Stimulated activated CD4-positive, alpha-beta T cell treated with anti-CD3 and anti-CD28 coated beads, Interleukin-15, amount 100 ng/mL, for 1 hour (primary cell): ENCODE measurements at regions not wholly inside any gene's neighbourhood (a gene's known extent, or its start where the extent isn't known, plus 50 kb on each side); places are given as distances from the start of the nearest gene placed in this dataset.

Source experiments
- DNase-seq, 2 donors: peaks; one replicate each; pipeline ENCODE4 v3.0.0-alpha.2; 2020; ENCODE audit warnings: low read depth in 1 of 2, low spot score in 1 of 2

DNA sequence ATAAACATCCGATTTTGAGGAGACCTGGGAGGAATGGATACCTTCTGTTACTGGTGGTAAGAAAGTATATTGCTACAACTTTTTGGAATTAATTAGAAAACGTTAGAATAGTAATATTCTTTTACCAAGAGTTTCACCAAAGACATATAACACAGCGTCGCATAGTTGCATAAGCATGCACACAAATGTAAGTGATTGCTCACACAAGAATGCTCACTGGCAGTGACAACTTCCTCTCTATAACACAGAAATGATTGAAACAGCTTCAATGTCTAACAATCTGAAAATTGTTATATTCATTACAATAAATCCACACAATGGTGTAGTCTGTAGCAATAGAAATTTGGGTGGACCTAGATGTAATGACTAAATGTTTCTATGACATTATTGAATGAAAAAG, 998.6 kb downstream of the TTLL7 start:
- no peak for DNase-seq

DNA sequence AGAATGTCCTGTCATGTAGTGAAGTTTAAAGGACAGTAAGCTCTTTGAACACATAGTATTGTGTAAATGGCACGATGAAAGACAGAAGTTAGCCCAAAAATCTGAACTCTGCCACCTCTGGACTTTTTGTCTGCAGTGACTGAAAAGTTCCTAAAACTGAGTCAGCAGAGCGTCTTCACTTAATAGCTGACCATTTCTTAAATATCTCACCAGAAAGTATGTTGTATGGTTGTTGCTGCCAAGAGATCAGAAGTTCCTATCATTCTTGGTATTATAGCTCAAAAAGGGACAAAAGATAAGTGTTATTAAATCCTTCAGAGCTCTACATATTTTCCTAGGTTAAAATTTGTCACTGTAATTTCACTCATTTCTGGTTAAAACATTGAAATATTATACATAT, 1003.0 kb downstream of the TTLL7 start:
- DNase-seq = no peak

DNA sequence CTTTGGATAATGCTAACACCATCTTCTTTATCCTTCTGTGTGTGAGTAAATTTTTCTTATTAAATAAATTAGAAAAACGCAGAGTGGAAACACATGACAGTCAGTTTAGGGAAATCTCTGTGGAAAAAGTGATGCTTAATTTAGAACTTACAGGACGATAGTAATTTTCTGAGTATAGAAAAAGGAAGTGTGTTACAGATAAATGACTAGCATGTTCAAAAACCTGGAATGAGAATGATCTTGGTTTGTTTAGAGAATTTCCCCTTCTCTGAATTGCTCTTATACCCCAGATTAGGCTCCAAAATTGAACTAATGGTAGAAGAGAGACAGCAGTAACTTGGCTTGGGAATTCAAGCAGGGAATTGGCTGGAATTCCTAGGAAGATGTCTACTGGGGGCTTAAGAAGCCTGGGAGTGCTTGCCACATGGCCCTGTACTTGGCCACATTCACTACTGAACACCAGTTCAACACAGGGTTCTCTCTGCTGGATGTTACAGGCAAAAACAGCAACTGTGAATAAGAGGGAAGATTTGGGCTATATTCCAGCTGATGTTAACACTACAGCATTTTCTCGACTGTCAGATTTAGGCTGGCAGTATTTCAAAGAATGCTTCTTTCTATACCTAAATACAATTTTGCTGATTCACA, 1004.2 kb downstream of the TTLL7 start:
- no peak for DNase-seq

DNA sequence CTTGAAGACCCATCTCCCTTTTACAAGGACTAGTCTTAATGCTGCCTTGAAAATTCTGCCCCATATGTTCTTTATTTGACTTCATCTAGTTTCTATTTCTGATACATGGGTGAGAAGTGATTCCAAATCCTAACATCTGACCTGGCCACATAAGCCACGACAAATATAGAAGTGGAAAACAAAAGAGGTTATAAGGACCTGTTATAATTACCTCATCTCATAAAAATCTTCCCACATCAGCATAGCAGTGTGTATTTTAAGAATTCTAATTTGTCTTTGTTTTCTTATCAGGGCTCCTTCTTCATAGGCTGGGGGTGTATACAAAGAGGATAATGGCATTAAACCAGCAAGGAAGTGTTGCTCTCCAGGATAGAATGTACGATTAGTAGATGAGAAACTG, 1007.4 kb downstream of the TTLL7 start:
- no peak for DNase-seq

DNA sequence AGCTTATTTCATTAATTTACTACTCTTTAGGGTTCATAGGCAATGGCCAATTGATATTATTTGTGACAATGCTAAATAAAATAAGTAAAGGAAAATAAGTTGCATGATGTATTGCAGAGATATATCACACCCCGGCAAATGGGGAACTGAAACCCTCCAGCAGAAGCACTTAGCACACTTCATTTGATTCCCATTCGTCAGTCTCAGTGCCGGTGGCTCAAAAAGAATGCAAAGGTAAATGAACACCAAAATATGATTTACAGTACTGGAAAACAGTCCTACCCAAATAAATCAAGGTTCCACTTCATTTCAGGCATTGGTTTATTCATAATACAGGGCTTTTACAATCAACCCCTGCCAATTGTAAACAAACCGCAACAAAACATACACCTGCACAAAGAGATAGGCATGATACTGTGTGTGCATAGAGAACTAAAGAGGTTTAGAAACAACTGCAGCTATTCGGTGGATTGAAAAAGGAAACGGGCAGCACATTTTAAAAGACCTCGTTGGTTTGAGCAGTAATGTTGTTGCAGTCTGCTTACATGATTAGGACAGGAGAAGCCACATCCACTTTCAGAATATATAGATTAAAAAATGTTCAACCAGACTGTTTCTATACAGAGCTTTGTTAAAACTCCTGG, 1019.2 kb downstream of the TTLL7 start:
- no peak for DNase-seq

DNA sequence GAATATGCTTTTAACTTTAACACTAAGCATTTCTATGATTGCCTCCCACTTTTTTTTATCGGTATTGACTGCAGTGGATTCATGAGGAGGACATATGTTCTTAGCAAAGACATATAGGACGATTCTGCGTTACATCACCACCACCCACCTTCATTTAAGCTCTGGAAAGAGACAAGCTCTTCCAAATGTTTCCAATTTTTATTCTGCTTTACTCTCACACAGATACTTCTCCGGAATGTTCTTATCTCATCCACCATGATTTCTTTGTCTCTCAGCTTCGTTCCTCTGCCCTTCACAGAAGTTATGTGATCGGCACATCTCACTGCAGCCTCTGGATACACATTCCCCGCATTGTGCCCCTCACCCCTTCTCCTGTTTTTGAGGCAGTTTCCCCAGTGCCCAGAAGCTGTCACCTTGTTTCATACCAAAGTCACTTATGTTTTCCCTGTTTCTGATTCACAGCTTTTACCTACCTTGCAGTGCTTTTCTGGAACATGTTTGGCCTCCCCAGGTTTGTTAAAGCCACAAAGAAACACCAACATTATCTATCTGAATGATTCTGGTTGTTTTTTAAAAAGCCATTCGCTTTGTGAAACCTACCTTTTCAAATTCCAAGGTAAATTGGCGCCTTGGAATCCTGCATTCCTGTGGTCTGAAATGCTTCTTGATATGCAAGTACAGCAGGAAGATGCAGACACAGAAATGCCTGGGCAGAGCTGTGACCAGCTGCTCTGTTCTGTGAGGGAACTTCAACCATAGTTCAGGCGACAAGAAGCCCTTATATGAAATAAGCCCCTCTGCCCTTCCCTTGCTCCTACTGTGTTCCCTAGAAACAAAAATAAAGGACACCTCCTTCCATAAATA, 1020.2 kb downstream of the TTLL7 start:
- no peak for DNase-seq

DNA sequence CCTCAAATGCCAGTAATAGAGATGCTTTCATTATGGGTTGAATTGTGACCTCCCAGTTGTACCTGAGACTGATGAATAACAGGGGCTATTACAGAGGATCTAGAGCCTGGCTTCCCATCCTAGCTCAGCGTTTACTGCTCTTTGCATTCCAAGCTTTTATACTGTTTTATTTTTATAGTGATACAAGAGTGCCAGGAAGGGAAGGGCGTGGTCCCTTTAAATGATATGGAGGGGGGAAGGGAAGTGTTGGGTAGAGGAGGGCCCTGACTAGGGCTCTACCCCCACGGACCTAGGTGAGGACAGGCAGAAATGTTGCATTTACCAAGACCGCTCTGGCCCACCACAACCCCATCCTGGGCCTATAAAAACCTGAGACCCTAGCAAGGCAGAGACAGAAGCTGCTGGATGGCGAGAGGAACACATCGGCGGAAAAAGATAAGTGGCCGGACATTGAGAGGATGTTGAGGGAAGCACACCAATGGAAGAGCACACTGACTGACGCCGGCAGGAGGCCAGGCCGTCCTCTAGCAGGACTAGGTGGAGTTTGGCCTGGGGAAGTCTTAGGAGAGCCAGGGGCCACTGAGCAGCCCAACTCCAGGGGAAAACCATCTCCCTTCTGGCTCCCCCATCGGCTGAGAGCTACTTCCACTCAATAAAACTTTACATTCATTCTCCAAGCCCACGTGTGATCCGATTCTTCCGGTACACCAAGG, 1025.9 kb downstream of the TTLL7 start:
- DNase-seq = no peak

DNA sequence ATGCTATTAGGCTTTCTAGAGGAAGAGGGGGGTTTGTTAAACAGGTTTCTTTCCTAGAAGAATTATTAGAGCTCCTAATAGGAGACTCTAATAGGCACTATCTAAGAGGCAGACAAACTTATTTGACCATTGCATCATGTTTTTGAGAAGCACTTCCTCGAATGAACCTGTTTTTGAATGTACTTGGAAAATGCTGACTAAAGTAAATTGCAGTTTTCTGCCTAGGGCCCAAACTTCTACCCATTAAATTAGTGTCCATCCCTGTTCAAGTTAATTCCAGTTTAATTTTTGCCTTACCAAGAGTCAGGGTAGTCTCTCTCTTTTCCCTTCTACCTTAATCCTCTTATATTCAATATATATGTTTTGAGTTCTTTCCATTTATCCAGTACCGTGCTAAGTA, 1029.6 kb downstream of the TTLL7 start:
- DNase-seq = no peak

DNA sequence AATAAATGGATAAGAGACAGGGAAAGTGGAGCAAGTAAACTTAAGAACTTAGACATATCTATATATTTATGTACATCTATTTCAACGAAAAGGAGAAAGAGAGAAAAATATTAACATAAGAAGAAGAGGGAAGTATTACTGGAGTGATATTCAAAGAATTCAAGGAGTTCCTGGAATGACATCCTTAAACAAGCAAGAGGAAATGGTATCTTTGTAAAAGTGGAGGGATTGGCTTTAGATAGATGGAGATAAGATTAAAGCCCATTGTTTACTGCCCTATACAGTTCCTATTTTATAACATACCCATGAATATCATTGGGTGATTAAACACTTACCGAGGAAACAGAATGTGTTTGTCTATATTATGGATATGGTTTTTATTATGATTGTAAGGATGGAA, 1036.3 kb downstream of the TTLL7 start:
- DNase-seq = no peak

DNA sequence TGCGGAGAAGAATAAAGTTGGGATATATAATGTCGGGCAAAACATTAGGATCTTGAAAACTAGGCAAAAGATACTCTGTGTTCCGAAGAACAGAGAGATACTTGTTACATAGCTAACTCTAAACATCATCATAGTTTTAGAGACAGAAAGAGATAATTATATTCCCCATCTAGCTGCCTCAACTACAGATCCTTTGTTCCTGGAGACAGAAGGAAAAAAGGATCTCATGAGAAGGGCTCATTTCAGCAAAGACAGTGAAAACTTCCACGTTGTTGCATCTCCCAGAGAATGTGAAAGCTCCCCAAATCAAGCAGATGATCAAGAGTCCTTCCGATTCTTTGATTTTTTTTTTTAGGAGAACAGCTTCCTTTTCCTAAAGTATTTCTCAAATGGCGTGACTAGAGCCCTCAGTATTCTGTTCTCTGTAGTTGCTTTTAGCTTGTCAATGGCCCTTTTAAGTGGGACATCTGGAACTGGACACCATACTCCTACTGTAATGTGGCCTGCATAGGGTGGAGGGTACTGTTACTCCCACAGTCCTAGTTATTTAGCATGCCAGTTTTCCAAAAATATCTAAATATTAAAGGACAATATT, 1048.2 kb downstream of the TTLL7 start:
- DNase-seq = no peak

DNA sequence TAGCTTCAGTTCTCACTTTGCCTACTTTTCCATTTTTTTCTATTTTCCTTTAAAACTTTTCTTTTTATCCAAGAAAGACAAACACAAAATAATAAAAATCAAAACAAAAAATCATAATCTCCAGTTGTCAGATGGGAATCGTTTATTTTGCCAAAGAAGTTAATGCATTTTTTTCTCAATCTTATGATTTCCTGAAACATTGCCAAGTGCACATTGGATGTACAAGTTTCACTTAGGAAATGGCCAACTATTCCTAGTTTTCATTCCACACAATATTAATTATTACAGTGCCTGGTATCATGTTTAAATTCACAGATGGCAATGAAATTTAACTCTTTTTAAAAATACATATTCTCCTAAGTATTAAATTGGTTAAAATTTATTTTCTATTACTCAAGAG, 1050.5 kb downstream of the TTLL7 start:
- no peak for DNase-seq

DNA sequence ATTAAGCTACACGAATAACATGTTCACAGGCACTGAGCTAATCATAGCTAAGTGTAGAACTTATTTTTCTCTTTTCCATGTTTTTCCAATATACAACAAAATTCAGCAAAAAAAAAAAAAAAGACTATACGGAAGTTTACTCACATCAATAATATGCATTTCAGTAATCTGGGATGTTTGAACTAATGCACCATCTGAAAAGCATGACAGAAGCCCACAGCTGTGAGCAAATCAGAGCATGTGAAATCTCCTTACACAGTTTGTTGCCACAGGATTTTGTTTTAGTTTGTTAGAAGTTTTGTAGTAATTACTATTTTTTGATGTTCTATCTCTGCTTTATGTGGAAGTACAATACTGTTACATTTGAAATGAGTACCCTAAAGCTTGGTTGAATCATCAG, 1051.7 kb downstream of the TTLL7 start:
- no peak for DNase-seq

DNA sequence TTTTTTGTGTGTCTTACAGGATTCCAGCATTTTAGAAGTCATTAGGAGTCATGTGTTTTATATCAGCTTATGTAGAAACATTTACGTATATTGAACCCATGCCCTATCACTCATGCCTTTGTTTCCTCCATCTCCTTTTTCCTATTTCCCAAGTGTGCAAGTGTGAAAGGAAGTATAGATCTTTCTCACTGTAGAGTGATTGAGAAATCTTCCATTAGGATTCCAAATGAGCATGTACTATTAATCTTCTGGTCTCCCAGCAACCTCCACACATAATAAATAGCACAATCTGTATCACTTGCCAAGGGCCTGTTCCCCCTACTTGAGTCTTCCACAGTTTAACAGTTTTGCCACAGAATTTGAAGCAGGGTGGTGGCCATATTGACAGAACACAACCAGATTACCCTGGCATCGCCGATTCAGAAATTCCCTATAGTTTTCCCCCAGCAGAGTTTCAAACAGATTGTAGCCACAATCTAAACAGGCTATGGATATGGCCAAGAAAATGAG, 1052.8 kb downstream of the TTLL7 start:
- DNase-seq = no peak

DNA sequence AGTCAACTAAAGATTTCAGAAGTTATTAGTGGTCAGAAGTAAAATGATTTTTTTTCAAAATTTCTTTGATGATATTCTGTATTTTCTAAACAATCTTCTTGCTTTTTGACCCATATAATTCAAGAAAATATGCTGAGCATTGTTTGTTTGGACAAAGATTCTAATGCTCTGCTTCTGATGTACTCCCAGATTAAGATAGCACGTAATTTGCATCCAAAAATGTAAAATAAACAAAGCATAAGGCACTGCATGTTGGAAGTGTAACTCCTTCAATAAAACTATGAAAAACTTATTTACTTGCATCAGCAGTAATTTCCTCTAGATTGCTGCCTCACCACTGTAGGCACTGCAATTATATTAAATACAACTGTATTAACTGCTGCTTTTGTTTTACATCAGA, 1054.1 kb downstream of the TTLL7 start:
- DNase-seq = no peak

DNA sequence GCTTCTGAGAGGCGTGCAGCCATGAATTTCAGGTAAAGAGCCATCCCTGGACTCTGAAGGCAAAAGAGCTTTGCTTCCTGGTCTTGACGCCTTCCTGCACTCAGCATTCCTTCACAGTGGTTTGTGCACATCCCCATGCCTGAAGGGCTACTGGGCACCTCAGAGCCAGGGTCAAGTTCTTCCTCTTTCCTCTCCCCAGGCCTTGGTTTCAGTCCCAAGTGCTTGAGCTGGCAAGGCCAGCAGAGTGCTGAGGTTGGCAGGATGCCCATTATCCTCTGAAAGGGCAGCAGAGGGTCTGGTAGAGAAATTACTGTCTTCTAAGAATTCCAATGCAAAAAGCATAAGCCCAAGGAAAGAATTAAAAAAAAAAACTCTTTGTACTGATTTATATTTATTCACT, 1064.9 kb downstream of the TTLL7 start:
- no peak for DNase-seq

DNA sequence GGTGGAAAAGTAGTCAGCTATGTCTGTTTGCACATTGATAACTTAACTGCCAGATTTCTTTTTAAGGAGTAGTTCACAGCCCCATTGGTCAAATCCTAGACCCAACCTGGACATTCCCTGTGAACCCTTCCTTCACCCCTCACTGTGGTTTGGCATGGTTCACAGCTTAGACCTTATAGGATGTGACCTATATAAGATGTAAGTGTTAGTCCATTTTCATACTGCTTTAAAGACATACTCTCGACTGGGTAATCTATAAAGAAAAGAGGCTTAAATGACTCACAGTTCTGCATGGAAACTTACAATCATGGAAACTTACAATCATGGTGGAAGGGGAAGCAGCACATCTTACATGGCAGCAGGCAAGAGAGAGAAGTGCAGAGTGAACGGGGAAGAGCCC, 1066.2 kb downstream of the TTLL7 start:
- DNase-seq = no peak

DNA sequence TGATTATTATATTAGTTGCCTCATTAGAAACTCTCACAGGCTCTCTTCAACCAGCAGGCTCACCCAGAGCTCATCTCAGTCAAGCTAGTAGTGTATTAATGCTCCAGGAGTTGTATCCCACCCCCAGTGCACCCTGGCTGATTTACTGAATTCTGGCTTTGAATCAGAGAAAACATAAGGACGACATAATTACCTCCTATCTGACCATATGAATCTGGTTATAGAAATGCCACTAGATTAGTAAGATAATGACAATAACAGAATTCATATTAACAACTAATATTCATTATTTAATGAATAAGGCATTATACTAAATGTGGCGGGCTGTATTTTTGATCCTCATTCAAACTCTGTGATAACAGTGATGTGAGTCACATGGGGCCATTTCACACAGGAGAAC, 1066.7 kb downstream of the TTLL7 start:
- no peak for DNase-seq

DNA sequence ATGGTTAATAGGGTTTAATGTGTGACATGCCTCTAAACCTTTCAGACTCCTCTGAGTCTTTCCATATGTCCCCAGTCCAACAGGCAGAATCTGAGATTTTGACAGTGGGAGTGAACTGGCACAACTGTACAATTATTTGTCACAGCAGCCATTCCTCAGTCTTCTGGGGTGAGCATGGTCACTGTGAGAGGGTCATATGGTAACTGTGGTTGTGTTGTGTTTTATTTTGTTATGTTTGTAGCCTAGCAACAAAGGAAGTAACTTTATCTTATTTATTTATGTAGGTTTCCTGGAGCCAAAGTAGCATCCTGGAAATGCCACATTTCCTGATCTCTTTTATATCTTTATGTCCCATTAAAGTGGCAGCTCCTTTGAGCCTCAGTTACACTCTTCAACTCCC, 1067.9 kb downstream of the TTLL7 start:
- DNase-seq = no peak

DNA sequence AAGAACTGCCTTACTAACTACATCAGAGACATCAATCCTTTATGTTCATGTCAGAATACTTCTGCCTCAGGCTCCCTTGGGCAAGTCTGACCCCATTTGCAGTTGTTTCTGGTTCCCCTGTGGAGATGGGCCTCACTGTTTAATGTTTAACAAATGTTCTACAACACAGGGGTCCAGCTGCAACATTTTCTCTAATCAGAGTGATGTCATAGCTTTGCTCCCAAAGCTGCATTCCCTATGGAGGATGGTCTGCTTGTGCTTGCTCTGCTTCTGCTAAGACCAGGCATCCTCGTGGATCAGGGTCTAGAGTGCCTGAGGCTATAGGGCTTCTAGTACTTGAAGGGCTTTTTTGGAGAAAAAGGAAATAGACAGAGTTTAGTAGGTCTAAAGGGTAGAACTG, 1071.2 kb downstream of the TTLL7 start:
- DNase-seq = no peak

DNA sequence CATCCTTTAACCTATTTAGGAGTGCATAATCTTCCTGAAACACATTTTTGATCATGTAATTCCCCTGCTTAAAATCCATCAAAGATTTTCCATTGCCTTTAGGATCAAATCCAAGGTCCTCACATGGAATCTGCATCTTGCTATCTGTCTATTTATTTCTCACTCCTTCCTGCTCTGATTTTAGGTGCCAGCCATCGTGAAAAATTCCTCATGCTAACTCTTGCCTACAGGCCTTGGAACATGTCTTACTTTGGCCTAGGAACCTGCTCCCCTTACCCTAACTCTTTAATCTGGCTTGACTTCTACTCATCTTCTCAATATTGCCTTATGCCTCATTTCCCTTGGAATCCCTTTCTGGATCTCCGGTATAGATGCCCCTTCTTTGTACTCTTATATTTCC, 1074.3 kb downstream of the TTLL7 start:
- DNase-seq = no peak

DNA sequence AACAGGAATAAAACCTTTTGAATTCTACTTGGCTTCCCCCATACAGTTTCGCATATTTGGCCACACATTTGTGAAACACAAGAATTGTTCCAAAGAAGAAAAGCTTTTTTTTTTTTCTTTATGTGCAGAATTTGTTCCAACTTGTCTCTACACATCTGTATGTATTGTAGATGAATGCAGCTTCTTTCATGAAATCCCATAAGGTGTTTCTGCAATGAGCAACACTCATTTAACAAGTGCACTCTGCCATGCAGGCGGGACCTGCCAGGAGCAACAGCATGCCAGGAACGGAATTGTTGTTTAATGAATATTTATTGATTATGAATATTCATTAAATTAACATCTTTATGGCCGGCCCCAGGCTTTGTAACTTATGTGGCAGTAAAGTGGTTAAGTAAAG, 1075.0 kb downstream of the TTLL7 start:
- no peak for DNase-seq
